ENCODE measurements at regions not wholly inside any gene's neighbourhood (a gene's known extent, or its start where the extent isn't known, plus 50 kb on each side); places are given as distances from the start of the nearest gene placed in this dataset.

DNA sequence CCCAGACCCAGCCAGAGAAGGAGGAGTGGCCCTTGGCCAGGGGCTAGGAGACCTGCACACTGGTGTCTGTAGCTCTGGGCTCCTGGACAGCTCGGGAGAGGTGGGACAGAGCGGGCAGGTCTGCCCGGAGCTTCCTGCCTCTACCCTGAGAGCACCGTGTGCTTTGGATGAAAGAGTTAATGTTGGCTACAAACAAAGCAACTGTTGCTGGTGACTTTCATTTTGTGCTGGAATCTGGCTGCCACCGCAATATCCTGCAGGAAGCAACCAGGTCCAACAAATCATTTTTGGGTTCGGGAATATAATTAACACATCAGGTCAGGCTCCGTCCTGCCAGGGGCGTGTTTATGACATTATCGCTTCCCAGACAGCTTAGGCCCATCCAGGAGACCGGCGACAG is 441.8 kb upstream of the MKI67 start:
- TF ChIP-seq, protein P1, sequence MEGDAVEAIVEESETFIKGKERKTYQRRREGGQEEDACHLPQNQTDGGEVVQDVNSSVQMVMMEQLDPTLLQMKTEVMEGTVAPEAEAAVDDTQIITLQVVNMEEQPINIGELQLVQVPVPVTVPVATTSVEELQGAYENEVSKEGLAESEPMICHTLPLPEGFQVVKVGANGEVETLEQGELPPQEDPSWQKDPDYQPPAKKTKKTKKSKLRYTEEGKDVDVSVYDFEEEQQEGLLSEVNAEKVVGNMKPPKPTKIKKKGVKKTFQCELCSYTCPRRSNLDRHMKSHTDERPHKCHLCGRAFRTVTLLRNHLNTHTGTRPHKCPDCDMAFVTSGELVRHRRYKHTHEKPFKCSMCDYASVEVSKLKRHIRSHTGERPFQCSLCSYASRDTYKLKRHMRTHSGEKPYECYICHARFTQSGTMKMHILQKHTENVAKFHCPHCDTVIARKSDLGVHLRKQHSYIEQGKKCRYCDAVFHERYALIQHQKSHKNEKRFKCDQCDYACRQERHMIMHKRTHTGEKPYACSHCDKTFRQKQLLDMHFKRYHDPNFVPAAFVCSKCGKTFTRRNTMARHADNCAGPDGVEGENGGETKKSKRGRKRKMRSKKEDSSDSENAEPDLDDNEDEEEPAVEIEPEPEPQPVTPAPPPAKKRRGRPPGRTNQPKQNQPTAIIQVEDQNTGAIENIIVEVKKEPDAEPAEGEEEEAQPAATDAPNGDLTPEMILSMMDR (IDR thresholded peaks at IDR 0.05; ENCODE audit: borderline replicate concordance, control extremely low read depth, extremely low read depth, insufficient read depth, missing control alignments), result no peak
- in situ Hi-C loops (cut with MboI; ENCODE audit: low sequenced_read_pairs, unreplicated experiment), result no loop called here
- DNase-seq (ENCODE audit: low spot score), result no peak

DNA sequence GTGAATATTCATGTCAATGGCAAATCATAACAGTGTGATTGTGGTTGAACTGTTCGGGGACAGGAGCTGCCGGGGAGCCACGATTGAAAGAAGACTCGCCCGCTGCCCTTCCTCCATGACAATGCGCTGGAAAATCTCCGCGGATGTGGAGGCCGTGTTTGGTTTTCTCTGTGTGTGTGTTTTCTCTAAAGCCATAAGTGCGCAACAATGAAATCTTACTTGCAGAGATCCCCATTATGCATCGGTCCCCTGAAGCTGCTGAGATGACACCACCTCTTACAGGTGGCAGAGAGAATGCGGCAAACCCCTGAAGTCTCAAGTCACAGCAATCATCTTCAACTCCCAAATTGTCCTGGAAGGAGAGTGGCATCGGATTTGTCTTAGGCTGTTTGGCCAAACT is 442.3 kb upstream of the MKI67 start:
- TF ChIP-seq, protein P1 (IDR thresholded peaks at IDR 0.05; ENCODE audit: borderline replicate concordance, control extremely low read depth, extremely low read depth, insufficient read depth, missing control alignments), result no peak
- in situ Hi-C loops (cut with MboI; ENCODE audit: low sequenced_read_pairs, unreplicated experiment), result no loop called here
- no peak for DNase-seq (ENCODE audit: low spot score)

DNA sequence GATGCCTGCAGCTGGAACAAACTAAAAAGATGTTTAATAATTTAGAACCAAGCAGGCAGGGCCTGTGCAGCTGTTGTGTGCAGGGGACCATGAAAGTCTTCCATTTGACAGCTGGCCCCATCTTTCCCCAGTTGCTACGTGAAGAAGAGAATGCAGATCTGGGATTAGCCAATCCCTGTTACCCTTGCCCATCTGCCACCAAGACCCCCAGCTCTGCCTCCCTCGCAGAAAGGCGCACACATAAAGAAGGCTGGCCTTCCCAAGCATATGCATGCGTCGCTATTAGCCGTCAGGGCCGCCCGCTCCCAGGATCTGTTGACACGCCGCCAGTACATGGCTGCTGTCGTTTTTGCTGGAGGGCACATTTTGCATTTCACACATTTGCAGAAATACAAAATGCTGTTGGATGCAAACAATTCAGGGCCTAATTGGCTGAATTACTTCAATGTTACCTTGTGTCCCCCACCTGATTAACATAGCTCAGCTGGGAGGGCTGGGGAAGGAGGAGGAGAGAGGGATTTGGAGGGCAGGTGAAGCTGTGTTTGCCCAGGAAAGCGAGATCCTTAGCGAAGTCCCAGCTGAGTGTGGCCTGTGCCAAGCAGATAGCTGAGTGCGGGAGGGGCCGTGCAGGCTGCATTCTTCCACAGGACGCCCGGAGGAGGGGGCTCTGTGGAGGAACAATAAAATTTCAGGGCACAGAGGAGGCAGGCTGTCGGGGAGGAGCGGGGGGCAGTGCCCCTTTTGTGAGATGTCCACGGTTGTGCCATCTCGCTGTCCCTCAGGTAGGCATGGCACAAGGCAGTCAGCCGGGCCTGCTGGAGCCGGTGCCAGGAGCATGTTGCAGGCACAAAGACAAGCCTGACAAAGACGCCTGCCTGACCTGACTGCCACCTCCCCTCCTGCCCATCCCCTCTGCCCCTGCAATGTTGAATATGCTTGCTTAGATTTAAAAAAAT is 443.0 kb upstream of the MKI67 start:
- no peak for DNase-seq (ENCODE audit: low spot score)
- in situ Hi-C loops (cut with MboI; ENCODE audit: low sequenced_read_pairs, unreplicated experiment), result no loop called here

DNA sequence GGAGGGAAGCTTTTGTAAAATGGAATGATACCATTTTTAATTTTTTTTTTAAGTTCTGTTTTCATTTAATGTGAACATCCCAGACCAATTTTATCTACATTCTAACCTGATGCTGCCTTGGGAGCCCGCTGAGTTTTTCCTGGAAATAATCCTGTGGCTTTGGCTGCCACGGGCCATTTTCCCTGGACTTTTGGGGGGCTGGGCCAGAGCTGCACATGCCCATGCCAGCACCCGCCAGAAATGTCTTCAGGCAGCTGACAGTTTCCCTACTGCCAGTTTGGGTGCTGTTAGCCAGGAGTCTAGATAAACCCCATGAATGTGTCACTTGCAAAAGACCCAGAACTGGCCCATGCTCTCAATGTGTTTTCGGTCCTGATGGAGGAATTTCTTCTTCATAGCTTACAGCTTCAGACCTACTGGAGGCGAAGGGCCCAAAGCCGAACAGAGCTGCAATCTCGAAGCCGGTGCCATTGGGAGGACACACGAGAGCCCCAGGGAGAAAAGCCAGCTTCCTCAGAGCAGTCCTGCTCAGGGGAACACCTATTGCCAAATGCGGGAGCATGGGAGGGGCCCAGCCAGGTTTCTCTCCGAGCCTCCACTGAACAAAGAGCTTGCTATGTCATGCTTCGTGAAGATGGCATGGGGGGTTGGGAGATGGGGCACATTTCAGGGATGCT is 444.2 kb upstream of the MKI67 start:
- TF ChIP-seq, protein P1 (IDR thresholded peaks at IDR 0.05; ENCODE audit: borderline replicate concordance, control extremely low read depth, extremely low read depth, insufficient read depth, missing control alignments), result no peak

More for the DNA sequence above, 443.0 kb upstream of the MKI67 start:
- TF ChIP-seq, protein P1 (IDR thresholded peaks at IDR 0.05; ENCODE audit: borderline replicate concordance, control extremely low read depth, extremely low read depth, insufficient read depth, missing control alignments), result no peak

DNA sequence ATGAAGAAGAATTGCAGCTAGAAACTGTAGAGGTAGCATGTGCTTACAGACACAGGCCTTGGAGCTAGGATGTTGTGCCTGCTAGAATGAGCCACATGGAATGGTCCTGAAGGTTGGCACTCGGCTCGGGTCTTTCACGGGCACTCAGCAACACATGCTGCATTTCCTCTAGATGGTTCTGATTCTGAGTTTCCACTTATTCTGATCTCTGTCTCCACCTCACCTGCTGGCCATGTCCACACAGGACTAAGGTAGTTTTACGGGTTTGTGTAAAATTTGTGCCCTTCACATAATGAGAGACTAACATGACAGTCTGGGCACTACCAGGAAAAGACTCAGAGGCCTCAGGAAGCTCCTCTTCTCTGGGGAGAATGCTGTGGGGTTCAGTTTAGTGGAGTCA is 444.8 kb upstream of the MKI67 start:
- in situ Hi-C loops (cut with MboI; ENCODE audit: low sequenced_read_pairs, unreplicated experiment), result no loop called here

More for the DNA sequence above, 444.2 kb upstream of the MKI67 start:
- in situ Hi-C loops (cut with MboI; ENCODE audit: low sequenced_read_pairs, unreplicated experiment), result no loop called here
- no peak for DNase-seq (ENCODE audit: low spot score)

DNA sequence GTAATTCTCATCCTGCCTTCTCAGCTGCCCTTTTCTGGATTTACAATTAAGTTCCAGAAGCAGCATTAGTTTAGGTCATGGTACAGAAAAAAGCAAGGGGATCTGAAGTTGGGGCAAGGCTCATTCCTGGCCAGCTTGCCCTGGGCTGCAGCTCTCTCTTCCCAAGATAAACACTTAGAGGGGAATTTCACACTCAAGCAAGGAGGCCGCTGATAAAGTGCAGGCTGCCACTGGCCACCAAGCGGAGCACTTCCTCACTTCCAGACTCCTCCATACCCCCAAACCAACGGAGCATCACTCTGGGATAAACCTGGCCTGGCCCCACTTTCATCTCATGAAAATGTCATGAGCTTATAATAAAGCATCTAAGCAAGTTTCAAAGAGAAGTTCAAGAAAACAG is 445.5 kb upstream of the MKI67 start:
- DNase-seq (ENCODE audit: low spot score), result no peak
- TF ChIP-seq, protein P1 (IDR thresholded peaks at IDR 0.05; ENCODE audit: borderline replicate concordance, control extremely low read depth, extremely low read depth, insufficient read depth, missing control alignments), result no peak
- in situ Hi-C loops (cut with MboI; ENCODE audit: low sequenced_read_pairs, unreplicated experiment), result no loop called here

More for the DNA sequence above, 444.8 kb upstream of the MKI67 start:
- TF ChIP-seq, protein P1 (IDR thresholded peaks at IDR 0.05; ENCODE audit: borderline replicate concordance, control extremely low read depth, extremely low read depth, insufficient read depth, missing control alignments), result no peak
- DNase-seq (ENCODE audit: low spot score), result no peak
